ENCODE measurements at regions not wholly inside any gene's neighbourhood (a gene's known extent, or its start where the extent isn't known, plus 50 kb on each side); places are given as distances from the start of the nearest gene placed in this dataset.

- Histone ChIP-seq H3K9me3 (ENCODE audit: low read depth) (no peaks in the 10 kb centered on the region), H3K4me1 (ENCODE audit: low read depth) (peaks cover 1% of the 10 kb centered on the region), H3K27me3 (no peaks in the 10 kb centered on the region), H3K27ac (no peak overlapping the region), H3K4me3 (no peak overlapping the region), H3K36me3 (no peaks in the 10 kb centered on the region)
- TF ChIP-seq, protein P1, sequence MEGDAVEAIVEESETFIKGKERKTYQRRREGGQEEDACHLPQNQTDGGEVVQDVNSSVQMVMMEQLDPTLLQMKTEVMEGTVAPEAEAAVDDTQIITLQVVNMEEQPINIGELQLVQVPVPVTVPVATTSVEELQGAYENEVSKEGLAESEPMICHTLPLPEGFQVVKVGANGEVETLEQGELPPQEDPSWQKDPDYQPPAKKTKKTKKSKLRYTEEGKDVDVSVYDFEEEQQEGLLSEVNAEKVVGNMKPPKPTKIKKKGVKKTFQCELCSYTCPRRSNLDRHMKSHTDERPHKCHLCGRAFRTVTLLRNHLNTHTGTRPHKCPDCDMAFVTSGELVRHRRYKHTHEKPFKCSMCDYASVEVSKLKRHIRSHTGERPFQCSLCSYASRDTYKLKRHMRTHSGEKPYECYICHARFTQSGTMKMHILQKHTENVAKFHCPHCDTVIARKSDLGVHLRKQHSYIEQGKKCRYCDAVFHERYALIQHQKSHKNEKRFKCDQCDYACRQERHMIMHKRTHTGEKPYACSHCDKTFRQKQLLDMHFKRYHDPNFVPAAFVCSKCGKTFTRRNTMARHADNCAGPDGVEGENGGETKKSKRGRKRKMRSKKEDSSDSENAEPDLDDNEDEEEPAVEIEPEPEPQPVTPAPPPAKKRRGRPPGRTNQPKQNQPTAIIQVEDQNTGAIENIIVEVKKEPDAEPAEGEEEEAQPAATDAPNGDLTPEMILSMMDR (IDR thresholded peaks at IDR 0.05; ENCODE audit: low read depth, low read length), result no peak
- DNase-seq (ENCODE audit: low read depth in 1 of 2, low spot score in 1 of 2), result no peak
These were observed 489.6 kb upstream of the NR2F2 start for GRCh38 chr15:95840855-95841254.

DNA sequence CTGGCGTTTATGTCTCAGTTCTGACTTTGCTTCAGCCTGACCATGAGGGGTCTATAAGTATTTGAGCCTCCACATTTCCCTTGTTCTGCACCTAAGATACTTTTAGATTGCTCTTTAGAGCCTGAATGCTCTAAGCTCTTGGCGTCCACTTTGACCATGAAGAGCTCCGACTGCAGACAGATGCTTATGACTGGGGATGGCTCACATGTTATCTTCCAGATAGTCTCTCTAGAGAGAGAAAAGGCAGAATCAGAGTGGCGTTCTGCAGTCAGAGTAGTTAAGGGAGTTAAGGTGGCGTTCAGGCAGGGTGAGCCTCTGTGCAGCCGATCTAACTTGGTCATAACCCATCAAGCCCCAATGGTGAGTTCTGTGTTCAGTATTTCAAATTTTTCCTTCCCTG, 487.9 kb upstream of the NR2F2 start:
- Histone ChIP-seq H3K27ac (no peak overlapping the region), H3K4me3 (no peak overlapping the region), H3K36me3 (no peaks in the 10 kb centered on the region), H3K27me3 (no peaks in the 10 kb centered on the region), H3K4me1 (ENCODE audit: low read depth) (peaks cover 3% of the 10 kb centered on the region), H3K9me3 (ENCODE audit: low read depth) (no peaks in the 10 kb centered on the region)
- no peak for DNase-seq (ENCODE audit: low read depth in 1 of 2, low spot score in 1 of 2)
- TF ChIP-seq, protein P1 (IDR thresholded peaks at IDR 0.05; ENCODE audit: low read depth, low read length), result no peak

- Histone ChIP-seq H3K9me3 (ENCODE audit: low read depth) (no peaks in the 10 kb centered on the region), H3K36me3 (no peaks in the 10 kb centered on the region), H3K27ac (no peak overlapping the region), H3K4me3 (no peak overlapping the region), H3K27me3 (no peaks in the 10 kb centered on the region), H3K4me1 (ENCODE audit: low read depth) (peaks cover 3% of the 10 kb centered on the region)
- TF ChIP-seq, protein P1 (IDR thresholded peaks at IDR 0.05; ENCODE audit: low read depth, low read length), result no peak
- peak in 1 of 2 donors; percentile 61 for DNase-seq (ENCODE audit: low read depth in 1 of 2, low spot score in 1 of 2)
These were observed 487.1 kb upstream of the NR2F2 start for GRCh38 chr15:95843241-95843910.

DNA sequence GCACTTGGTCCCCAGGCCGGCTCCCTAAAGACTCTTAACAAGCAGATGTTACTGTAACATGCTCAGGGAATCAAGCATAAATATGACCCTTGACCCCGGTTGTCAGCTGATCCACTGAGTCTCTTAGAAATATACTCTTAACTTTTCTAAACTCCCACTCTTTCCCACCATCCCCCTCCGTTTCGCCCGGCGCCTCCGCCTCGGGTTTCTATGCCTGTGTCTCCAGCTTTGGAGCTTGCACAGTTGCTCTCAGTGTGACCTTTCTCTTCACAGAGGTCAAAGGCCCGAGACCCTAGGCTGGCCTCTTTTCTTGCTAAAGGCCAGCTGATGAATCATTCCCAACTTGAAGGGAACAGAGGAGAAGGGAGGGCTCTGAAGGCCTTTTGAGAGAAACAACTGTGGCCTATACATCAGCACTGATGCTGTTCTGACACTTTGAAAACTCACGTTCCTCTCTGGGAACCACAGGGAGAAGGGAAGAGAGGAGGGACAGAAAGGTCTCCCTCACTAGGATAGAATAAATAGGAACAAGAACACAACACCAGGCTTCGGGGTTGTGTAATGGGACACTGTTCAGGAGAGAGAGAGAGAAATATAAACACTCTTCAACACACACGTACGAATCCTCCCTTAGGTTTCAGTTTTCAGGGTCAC, 484.5 kb upstream of the NR2F2 start:
- DNase-seq (ENCODE audit: low read depth in 1 of 2, low spot score in 1 of 2), result no peak
- no peaks in the 10 kb centered on the region for H3K9me3 ChIP-seq (ENCODE audit: low read depth)
- H3K27me3 ChIP-seq, result no peaks in the 10 kb centered on the region
- no peak overlapping the region for H3K27ac ChIP-seq
- H3K4me3 ChIP-seq, result no peak overlapping the region
- TF ChIP-seq, protein P1 (IDR thresholded peaks at IDR 0.05; ENCODE audit: low read depth, low read length), result no peak
- H3K4me1 ChIP-seq (ENCODE audit: low read depth), result peaks cover 3% of the 10 kb centered on the region
- no peaks in the 10 kb centered on the region for H3K36me3 ChIP-seq

GRCh38 chr15:95848126-95848525, 482.4 kb upstream of the NR2F2 start:
- H3K36me3 ChIP-seq, result no peaks in the 10 kb centered on the region
- no peaks in the 10 kb centered on the region for H3K9me3 ChIP-seq (ENCODE audit: low read depth)
- no peak overlapping the region for H3K27ac ChIP-seq
- H3K4me3 ChIP-seq, result no peak overlapping the region
- peaks cover 3% of the 10 kb centered on the region for H3K4me1 ChIP-seq (ENCODE audit: low read depth)
- no peak for DNase-seq (ENCODE audit: low read depth in 1 of 2, low spot score in 1 of 2)
- TF ChIP-seq, protein P1 (IDR thresholded peaks at IDR 0.05; ENCODE audit: low read depth, low read length), result no peak
- H3K27me3 ChIP-seq, result no peaks in the 10 kb centered on the region

Data from cardiac muscle cell (in vitro differentiated cells and primary cell).